B cell (primary cell): ENCODE measurements at regions not wholly inside any gene's neighbourhood (a gene's known extent, or its start where the extent isn't known, plus 50 kb on each side); places are given as distances from the start of the nearest gene placed in this dataset.

Experiments
- ATAC-seq: fragments of 200-7000 bp; cut with Tn5 transposase; one replicate; pipeline ENCODE4 v1.10.0; 2021; ENCODE audit warnings: low read depth, mild to moderate bottlenecking, moderate number of reproducible peaks, moderate library complexity
- CTCF ChIA-PET: fragments of 350-600 bp; sonication (Branson Sonifier 250); formaldehyde crosslinking; loops from one replicate; lab custom pipeline; 2021; ENCODE audit warnings: antibody characterized with exemption, inconsistent platforms; lab: Charles Lee
- POLR2A ChIA-PET: fragments of 350-600 bp; sonication (Branson Sonifier 250); formaldehyde crosslinking; loops from one replicate; lab custom pipeline; 2021; ENCODE audit warnings: antibody characterized with exemption; lab: Charles Lee
- DNase-seq: peaks from one replicate; pipeline ENCODE4 v3.0.0; 2013
- H2AFZ ChIP-seq: 2 replicates; pipeline ENCODE4 v1.6.1; 2012; ENCODE audit warnings: mild to moderate bottlenecking, low read depth, low read length; ENCODE audit not compliant: insufficient read depth, poor library complexity, severe bottlenecking
- H3K27ac ChIP-seq, 2 donors: 1 replicate in 1 of 2; 2 replicates in 1 of 2; pipeline ENCODE4 v1.5.1; 2012 to 2013; ENCODE audit warnings: low read length in 2 of 2, mild to moderate bottlenecking in 2 of 2, moderate library complexity in 1 of 2
- H3K27me3 ChIP-seq, 4 experiments: fragments of 200-600 bp in 1 of 4; sonication (generic) in 1 of 4; replicated peaks in 1 of 4; 1 replicate in 2 of 4; 2 replicates in 2 of 4; pipeline versions ENCODE4 v1.6.1 to v1.7.0; 2013 to 2016; ENCODE audit warnings: low read length in 3 of 4, mild to moderate bottlenecking in 2 of 4, mixed read lengths in 1 of 4, moderate library complexity in 1 of 4; ENCODE audit not compliant: insufficient read depth in 4 of 4, control insufficient read depth in 3 of 4; ENCODE audit errors: control extremely low read depth in 1 of 4
- H3K36me3 ChIP-seq, 2 experiments: replicated peaks in 1 of 2; 1 replicate in 1 of 2; 2 replicates in 1 of 2; pipeline versions ENCODE4 v1.6.1 to v1.7.1; 2013; ENCODE audit warnings: low read length in 1 of 2; ENCODE audit not compliant: insufficient read depth in 2 of 2, control insufficient read depth in 1 of 2; ENCODE audit errors: control extremely low read depth in 1 of 2, extremely low read depth in 1 of 2
- H3K4me1 ChIP-seq, 2 donors: fragments of 200-600 bp in 1 of 2; sonication (generic) in 1 of 2; 1 replicate in 1 of 2; 2 replicates in 1 of 2; pipeline versions ENCODE4 v1.5.1 to v1.6.1; 2013 to 2017; ENCODE audit warnings: low read length in 2 of 2; ENCODE audit not compliant: control insufficient read depth in 2 of 2, insufficient read depth in 2 of 2
- H3K4me2 ChIP-seq: replicated peaks from 2 replicates; pipeline ENCODE3; 2012; ENCODE audit warnings: mild to moderate bottlenecking, low read depth, low read length; ENCODE audit not compliant: poor library complexity, severe bottlenecking
- H3K4me3 ChIP-seq, 5 experiments: fragments of 200-600 bp in 1 of 5; sonication (generic) in 1 of 5; 1 replicate in 3 of 5; 2 replicates in 2 of 5; pipeline versions ENCODE4 v1.5.1 to v1.7.0; 2011 to 2016; ENCODE audit warnings: low read length in 4 of 5, mild to moderate bottlenecking in 4 of 5, low read depth in 2 of 5, control low read depth in 1 of 5, moderate library complexity in 1 of 5; ENCODE audit not compliant: insufficient read depth in 1 of 5; ENCODE audit errors: control extremely low read depth in 1 of 5, extremely low read depth in 1 of 5
- H3K79me2 ChIP-seq: fragments of 200-600 bp; sonication (generic); one replicate; pipeline ENCODE4 v1.6.0; 2016; ENCODE audit warnings: low read length; ENCODE audit not compliant: control insufficient read depth, insufficient read depth
- H3K9ac ChIP-seq: fragments of 200-600 bp; sonication (generic); 2 replicates; pipeline ENCODE4 v1.6.1; 2017; ENCODE audit warnings: mild to moderate bottlenecking, low read length, moderate library complexity
- H3K9me3 ChIP-seq, 3 donors: one replicate each; pipeline versions ENCODE4 v1.6.1 to v1.7.1; 2013; ENCODE audit warnings: low read length in 2 of 3; ENCODE audit not compliant: control insufficient read depth in 2 of 3, insufficient read depth in 1 of 3; ENCODE audit errors: control extremely low read depth in 1 of 3
- H4K20me1 ChIP-seq: 2 replicates; pipeline ENCODE4 v1.6.0; 2012; ENCODE audit warnings: mild to moderate bottlenecking, low read length; ENCODE audit not compliant: insufficient read depth, control insufficient read depth, poor library complexity, severe bottlenecking
- H3K27ac Mint-ChIP-seq: one replicate; pipeline ENCODE4 v1.8.0; 2021; ENCODE audit warnings: mixed read lengths
- H3K27me3 Mint-ChIP-seq: one replicate; pipeline ENCODE4 v1.8.0; 2021; ENCODE audit warnings: mixed read lengths
- H3K4me1 Mint-ChIP-seq: one replicate; pipeline ENCODE4 v1.8.0; 2021; ENCODE audit warnings: mixed read lengths
- H3K4me3 Mint-ChIP-seq: one replicate; pipeline ENCODE4 v1.8.0; 2021; ENCODE audit warnings: mixed read lengths
- H3K9me3 Mint-ChIP-seq: one replicate; pipeline ENCODE4 v1.8.0; 2022; ENCODE audit warnings: mixed read lengths; ENCODE audit not compliant: insufficient read depth
- EZH2 ChIP-seq: IDR thresholded peaks from 2 replicates; pipeline ENCODE4 v1.6.1; 2012; ENCODE audit warnings: borderline replicate concordance, low read depth, mild to moderate bottlenecking, moderate library complexity, low read length; ENCODE audit not compliant: insufficient read depth, poor library complexity, severe bottlenecking
- WGBS: methylation state at CpG from one replicate; pipeline ENCODE4 v1.1.5; 2013; ENCODE audit warnings: missing lambda C conversion rate; ENCODE audit not compliant: insufficient coverage; 5-methylcytosine and 5-hydroxymethylcytosine counted together
- intact Hi-C: fragments of 100-400 bp; cut with micrococcal nuclease; formaldehyde crosslinking; loops from one replicate; pipeline ENCODE4 v1.10.0; 2022
- TF ChIP-seq, protein P1 (sequence below): fragments of 200-600 bp; IDR thresholded peaks from one replicate; pipeline ENCODE4 v1.8.0; 2022; ENCODE audit warnings: antibody characterized with exemption, mild to moderate bottlenecking

DNA sequence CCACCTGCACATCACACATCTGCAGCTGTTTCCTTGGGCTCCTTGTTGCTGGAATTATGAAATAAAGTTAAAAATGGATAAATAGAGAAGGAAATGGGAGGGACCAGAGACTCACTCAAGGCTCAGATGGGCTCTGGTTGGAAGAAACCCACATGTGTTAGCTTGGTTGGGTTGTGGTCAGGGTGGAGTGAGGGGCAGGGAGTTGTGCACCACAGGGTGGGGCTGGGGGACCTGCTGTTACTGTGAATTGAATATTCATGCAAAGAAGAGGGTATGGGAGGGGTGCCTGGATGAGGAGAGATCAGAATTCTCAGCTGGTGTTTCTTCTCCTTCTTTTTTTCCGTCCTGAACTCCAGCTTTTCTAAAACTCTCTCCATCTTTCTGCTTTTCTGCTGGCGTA is 320.7 kb downstream of the MAP2K4 start:
- no peaks in the 10 kb centered on the region for H3K27me3 Mint-ChIP-seq
- Histone ChIP-seq H2AFZ (no peak overlapping the region), H3K36me3 (no peaks in the 10 kb centered on the region), H3K9ac (no peak overlapping the region), H3K4me2 (no peak overlapping the region), H3K79me2 (no peaks in the 10 kb centered on the region), H4K20me1 (no peaks in the 10 kb centered on the region), H3K4me3 (no peak overlapping the region), H3K4me1 (no peaks in the 10 kb centered on the region), H3K27ac (no peak overlapping the region), H3K9me3 (peaks cover 0 to 4% (median 0%) of the 10 kb centered on the region in 3 donors), H3K27me3 (no peaks in the 10 kb centered on the region)
- intact Hi-C loops: no loop called here
- CTCF ChIA-PET: no interaction called here
- POLR2A ChIA-PET: no interaction called here
- no peaks in the 10 kb centered on the region for H3K4me1 Mint-ChIP-seq
- TF ChIP-seq EZH2: no peak
- TF ChIP-seq, protein P1, sequence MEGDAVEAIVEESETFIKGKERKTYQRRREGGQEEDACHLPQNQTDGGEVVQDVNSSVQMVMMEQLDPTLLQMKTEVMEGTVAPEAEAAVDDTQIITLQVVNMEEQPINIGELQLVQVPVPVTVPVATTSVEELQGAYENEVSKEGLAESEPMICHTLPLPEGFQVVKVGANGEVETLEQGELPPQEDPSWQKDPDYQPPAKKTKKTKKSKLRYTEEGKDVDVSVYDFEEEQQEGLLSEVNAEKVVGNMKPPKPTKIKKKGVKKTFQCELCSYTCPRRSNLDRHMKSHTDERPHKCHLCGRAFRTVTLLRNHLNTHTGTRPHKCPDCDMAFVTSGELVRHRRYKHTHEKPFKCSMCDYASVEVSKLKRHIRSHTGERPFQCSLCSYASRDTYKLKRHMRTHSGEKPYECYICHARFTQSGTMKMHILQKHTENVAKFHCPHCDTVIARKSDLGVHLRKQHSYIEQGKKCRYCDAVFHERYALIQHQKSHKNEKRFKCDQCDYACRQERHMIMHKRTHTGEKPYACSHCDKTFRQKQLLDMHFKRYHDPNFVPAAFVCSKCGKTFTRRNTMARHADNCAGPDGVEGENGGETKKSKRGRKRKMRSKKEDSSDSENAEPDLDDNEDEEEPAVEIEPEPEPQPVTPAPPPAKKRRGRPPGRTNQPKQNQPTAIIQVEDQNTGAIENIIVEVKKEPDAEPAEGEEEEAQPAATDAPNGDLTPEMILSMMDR: no peak
- no peak overlapping the region for H3K4me3 Mint-ChIP-seq
- no CpG with 5 or more reads among the region's 2 CpGs for WGBS
- ATAC-seq: no peak
- H3K9me3 Mint-ChIP-seq: no peaks in the 10 kb centered on the region
- no peak for DNase-seq
- H3K27ac Mint-ChIP-seq: no peak overlapping the region

DNA sequence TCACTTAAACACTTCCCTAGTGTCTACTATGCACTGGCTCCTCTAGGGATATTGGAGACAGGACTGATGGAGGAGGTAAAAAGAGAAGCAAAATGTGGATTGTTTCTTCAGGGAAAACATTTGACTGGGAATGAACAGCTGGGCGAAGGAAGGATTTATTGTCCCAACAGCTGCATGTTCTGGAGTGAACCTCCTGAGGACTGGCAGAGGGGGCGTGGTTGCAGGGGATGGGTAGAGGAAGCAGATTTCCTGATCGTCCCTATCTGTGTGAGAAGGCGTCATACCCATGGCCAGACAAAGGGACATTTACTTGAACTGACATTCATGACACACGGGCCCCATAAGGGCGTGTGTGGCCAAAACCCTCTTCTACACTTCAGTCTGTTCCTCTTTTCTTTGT is 321.5 kb downstream of the MAP2K4 start:
- Mint-ChIP-seq H3K9me3 (no peaks in the 10 kb centered on the region), H3K4me1 (no peaks in the 10 kb centered on the region), H3K27ac (no peak overlapping the region), H3K4me3 (no peak overlapping the region), H3K27me3 (no peaks in the 10 kb centered on the region)
- ChIA-PET POLR2A (no interaction called here), CTCF (interaction anchor here (1.0 to 1.6 kb wide), 4 partner anchors 85 to 660 kb away, joined by 3 to 9 read pairs (median 4); no protein-coding TSS in a partner anchor)
- H3K9ac ChIP-seq: no peak overlapping the region
- no peaks in the 10 kb centered on the region for H3K36me3 ChIP-seq
- 64% methylated on average over 6 of the region's 6 CpGs for WGBS
- ATAC-seq (no peak), DNase-seq (no peak)
- no peaks in the 10 kb centered on the region for H4K20me1 ChIP-seq
- H3K4me3 ChIP-seq: no peak overlapping the region
- H3K27me3 ChIP-seq: no peaks in the 10 kb centered on the region
- TF ChIP-seq, protein P1: no peak
- TF ChIP-seq EZH2: no peak
- no peak overlapping the region for H3K27ac ChIP-seq
- H3K4me2 ChIP-seq: no peak overlapping the region
- H3K9me3 ChIP-seq: no peaks in the 10 kb centered on the region
- intact Hi-C loops: loop anchor here (2.0 kb wide), 1 partner anchor 325 kb away; no protein-coding TSS in a partner anchor
- no peaks in the 10 kb centered on the region for H3K4me1 ChIP-seq
- no peak overlapping the region for H2AFZ ChIP-seq
- no peaks in the 10 kb centered on the region for H3K79me2 ChIP-seq
